DOHH2 (cell line): ENCODE measurements at regions not wholly inside any gene's neighbourhood (a gene's known extent, or its start where the extent isn't known, plus 50 kb on each side); places are given as distances from the start of the nearest gene placed in this dataset.
"Not testable (repeated sequence)": the region's sequence is repeated elsewhere in the genome, so short reads cannot be mapped to it uniquely, and the experiment has no call there.

ENCODE experiments used
- H3F3A ChIP-seq: fragments of 200-600 bp; sonication (generic), shearing (Covaris generic); 2 replicates; pipeline ENCODE4 v1.6.0; 2016; ENCODE audit warnings: antibody characterized with exemption, mild to moderate bottlenecking; ENCODE audit not compliant: control insufficient read depth, insufficient read depth
- H3K27ac ChIP-seq: fragments of 200-600 bp; sonication (generic); 2 replicates; pipeline ENCODE4 v1.5.1; 2014; ENCODE audit warnings: low read depth, mild to moderate bottlenecking, low read length, moderate library complexity
- H3K27me3 ChIP-seq: fragments of 200-600 bp; sonication (generic); 2 replicates; pipeline ENCODE4 v1.6.1; 2014; ENCODE audit warnings: mild to moderate bottlenecking, low read length, mixed read lengths; ENCODE audit not compliant: control insufficient read depth
- H3K36me3 ChIP-seq: fragments of 200-600 bp; sonication (generic); 2 replicates; pipeline ENCODE4 v1.6.1; 2014; ENCODE audit warnings: mild to moderate bottlenecking, low read length, moderate library complexity, mixed read lengths; ENCODE audit not compliant: control insufficient read depth
- H3K4me1 ChIP-seq: fragments of 200-600 bp; sonication (generic); 2 replicates; pipeline ENCODE4 v1.6.1; 2014; ENCODE audit warnings: mild to moderate bottlenecking, low read length, mixed read lengths; ENCODE audit not compliant: control insufficient read depth
- H3K4me2 ChIP-seq: fragments of 200-600 bp; sonication (generic); 2 replicates; pipeline ENCODE4 v1.6.0; 2014; ENCODE audit warnings: mild to moderate bottlenecking, low read length, moderate library complexity
- H3K4me3 ChIP-seq: fragments of 200-600 bp; sonication (generic); 2 replicates; pipeline ENCODE4 v1.5.1; 2014; ENCODE audit warnings: mild to moderate bottlenecking, low read length, mixed read lengths
- H3K79me2 ChIP-seq: fragments of 200-600 bp; sonication (generic); 2 replicates; pipeline ENCODE4 v1.6.1; 2014; ENCODE audit warnings: mild to moderate bottlenecking, low read length, mixed read lengths; ENCODE audit not compliant: control insufficient read depth
- H3K9me2 ChIP-seq: fragments of 200-600 bp; sonication (generic); replicated peaks from 2 replicates; pipeline ENCODE4 v1.6.1; 2014; ENCODE audit warnings: mild to moderate bottlenecking, low read length, mixed read lengths; ENCODE audit not compliant: control insufficient read depth
- H3K9me3 ChIP-seq: fragments of 200-600 bp; sonication (generic); 2 replicates; pipeline ENCODE4 v1.6.1; 2014; ENCODE audit warnings: antibody characterized with exemption, low read length, mixed read lengths; ENCODE audit not compliant: control insufficient read depth, insufficient read depth
- H4K20me1 ChIP-seq: fragments of 200-600 bp; sonication (generic); 2 replicates; pipeline ENCODE4 v1.6.0; 2014; ENCODE audit warnings: low read depth, mild to moderate bottlenecking, antibody characterized with exemption, low read length, moderate library complexity; ENCODE audit not compliant: control insufficient read depth, insufficient read depth

GRCh38 chr21:5013455-5014304, 5507.7 kb upstream of the TPTE start:
- H3K4me3 ChIP-seq, H3K27ac ChIP-seq, H3K36me3 ChIP-seq, H3K9me2 ChIP-seq, H4K20me1 ChIP-seq, H3K27me3 ChIP-seq, H3K4me2 ChIP-seq, H3F3A ChIP-seq, H3K79me2 ChIP-seq, H3K4me1 ChIP-seq, H3K9me3 ChIP-seq: not testable (repeated sequence)

GRCh38 chr21:5015187-5015586, 5506.2 kb upstream of the TPTE start:
- H3K27ac ChIP-seq, H3K4me3 ChIP-seq, H3K9me2 ChIP-seq, H3K4me2 ChIP-seq, H3K4me1 ChIP-seq, H3K9me3 ChIP-seq, H4K20me1 ChIP-seq, H3K79me2 ChIP-seq, H3F3A ChIP-seq, H3K27me3 ChIP-seq, H3K36me3 ChIP-seq: not testable (repeated sequence)

- H3F3A ChIP-seq, H3K4me3 ChIP-seq, H3K9me3 ChIP-seq, H3K79me2 ChIP-seq, H3K27me3 ChIP-seq, H4K20me1 ChIP-seq, H3K4me2 ChIP-seq, H3K9me2 ChIP-seq, H3K4me1 ChIP-seq, H3K36me3 ChIP-seq, H3K27ac ChIP-seq: not testable (repeated sequence)
These were observed 5502.3 kb upstream of the TPTE start for GRCh38 chr21:5019120-5019519.

- H3K9me3 ChIP-seq, H4K20me1 ChIP-seq, H3K36me3 ChIP-seq, H3K27me3 ChIP-seq, H3K79me2 ChIP-seq, H3K4me2 ChIP-seq, H3K4me3 ChIP-seq, H3F3A ChIP-seq, H3K9me2 ChIP-seq, H3K27ac ChIP-seq, H3K4me1 ChIP-seq: not testable (repeated sequence)
These were observed 5499.6 kb upstream of the TPTE start for GRCh38 chr21:5021815-5022214.

DNA sequence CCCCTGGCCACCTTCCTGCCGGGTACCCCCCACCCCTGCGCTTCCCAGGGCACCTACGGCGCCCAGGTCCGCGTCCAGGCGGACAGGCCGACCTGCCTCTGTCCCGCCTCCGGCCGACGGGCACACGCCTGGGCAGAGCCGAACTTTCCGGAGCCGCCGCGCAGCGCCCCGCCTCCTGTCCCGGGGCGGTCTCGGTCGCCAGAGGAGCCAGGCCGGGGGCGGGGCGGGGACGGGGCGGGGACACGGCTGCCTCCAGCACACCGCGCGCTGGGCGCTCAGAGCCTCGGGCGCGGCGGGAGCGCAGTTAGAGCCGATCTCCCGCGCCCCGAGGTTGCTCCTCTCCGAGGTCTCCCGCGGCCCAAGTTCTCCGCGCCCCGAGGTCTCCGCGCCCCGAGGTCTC, 5499.1 kb upstream of the TPTE start:
- not testable (repeated sequence) for H3K4me1 ChIP-seq, H4K20me1 ChIP-seq, H3K27me3 ChIP-seq, H3K4me2 ChIP-seq, H3K9me2 ChIP-seq, H3K27ac ChIP-seq, H3K36me3 ChIP-seq, H3K9me3 ChIP-seq, H3K79me2 ChIP-seq, H3K4me3 ChIP-seq, H3F3A ChIP-seq

DNA sequence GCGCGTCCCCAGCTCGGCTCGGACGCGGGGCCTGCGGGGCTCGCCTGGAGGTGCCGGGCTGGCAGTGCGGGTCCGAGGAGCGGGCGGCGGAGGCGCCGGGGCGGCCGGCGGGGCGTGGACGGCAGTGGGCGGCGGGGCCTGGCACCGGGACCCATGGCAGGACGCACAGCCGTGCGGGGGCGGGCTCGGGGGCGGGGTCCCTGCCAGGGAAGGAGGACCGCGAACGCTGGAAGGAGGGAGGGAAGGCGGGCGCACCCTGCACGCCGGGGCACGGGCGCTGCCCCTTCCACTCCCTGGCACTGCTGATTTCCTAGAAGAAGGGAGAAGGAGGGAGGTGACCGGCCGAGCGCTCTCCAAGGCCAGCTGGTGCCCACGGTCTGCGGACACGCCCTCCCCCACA, 5498.6 kb upstream of the TPTE start:
- not testable (repeated sequence) for H3K4me2 ChIP-seq, H3K4me1 ChIP-seq, H3K9me2 ChIP-seq, H4K20me1 ChIP-seq, H3K27ac ChIP-seq, H3F3A ChIP-seq, H3K9me3 ChIP-seq, H3K27me3 ChIP-seq, H3K4me3 ChIP-seq, H3K36me3 ChIP-seq, H3K79me2 ChIP-seq

- not testable (repeated sequence) for H3K4me2 ChIP-seq, H4K20me1 ChIP-seq, H3K79me2 ChIP-seq, H3K27ac ChIP-seq, H3K9me3 ChIP-seq, H3F3A ChIP-seq, H3K27me3 ChIP-seq, H3K36me3 ChIP-seq, H3K4me3 ChIP-seq, H3K9me2 ChIP-seq, H3K4me1 ChIP-seq
These were observed 5486.2 kb upstream of the TPTE start for GRCh38 chr21:5035147-5035546.

- not testable (repeated sequence) for H3K4me3 ChIP-seq, H3K4me2 ChIP-seq, H3K9me3 ChIP-seq, H3K4me1 ChIP-seq, H3K36me3 ChIP-seq, H3F3A ChIP-seq, H3K79me2 ChIP-seq, H4K20me1 ChIP-seq, H3K9me2 ChIP-seq, H3K27ac ChIP-seq, H3K27me3 ChIP-seq
These were observed 5485.8 kb upstream of the TPTE start for GRCh38 chr21:5035587-5035986.
